MV-4-11 (cell line): ENCODE measurements at regions not wholly inside any gene's neighbourhood (a gene's known extent, or its start where the extent isn't known, plus 50 kb on each side); places are given as distances from the start of the nearest gene placed in this dataset.
"Not testable (repeated sequence)": the region's sequence is repeated elsewhere in the genome, so short reads cannot be mapped to it uniquely, and the experiment has no call there.

Experiments
- DNase-seq: peaks from one replicate; lab custom pipeline; 2025; lab: John Stamatoyannopoulos, UW

DNA sequence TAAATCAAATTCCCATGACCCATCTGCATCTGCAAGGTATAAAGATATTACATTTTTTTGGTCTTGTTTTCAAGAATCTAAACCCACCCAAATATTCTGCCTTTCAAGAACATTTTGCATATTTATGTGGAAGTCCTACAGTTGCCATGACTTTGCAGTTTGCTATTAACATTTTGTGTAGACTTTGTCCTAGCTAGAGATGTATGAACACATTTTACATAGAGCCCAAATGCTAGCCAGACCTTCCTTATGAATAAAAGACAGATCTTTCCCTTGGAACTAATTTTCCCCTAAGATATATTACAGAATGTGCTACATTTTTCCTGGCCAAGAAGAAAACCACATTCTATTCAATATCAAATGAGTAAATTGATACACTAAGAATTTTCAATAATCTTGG, 772.5 kb downstream of the KCNA4 start:
- no peak for DNase-seq

DNA sequence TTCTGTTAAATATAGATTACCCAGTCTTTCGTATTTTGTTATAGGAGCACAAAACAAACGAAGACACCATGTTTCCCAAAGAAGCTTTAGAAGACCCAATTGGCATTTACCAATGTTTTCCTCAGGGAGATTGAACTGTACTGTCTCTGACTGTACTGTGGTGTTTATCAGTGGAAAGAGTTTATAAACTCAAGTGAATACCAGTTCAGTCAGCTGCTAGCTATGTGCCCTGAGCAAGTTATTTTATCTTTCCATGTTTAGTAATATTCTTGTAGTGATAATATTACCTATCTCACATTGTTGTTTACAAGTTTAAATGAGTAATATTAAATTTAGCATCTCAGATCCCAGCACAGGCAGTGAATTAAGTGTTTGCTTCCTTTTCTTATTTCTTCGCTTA, 773.2 kb downstream of the KCNA4 start:
- DNase-seq = no peak

DNA sequence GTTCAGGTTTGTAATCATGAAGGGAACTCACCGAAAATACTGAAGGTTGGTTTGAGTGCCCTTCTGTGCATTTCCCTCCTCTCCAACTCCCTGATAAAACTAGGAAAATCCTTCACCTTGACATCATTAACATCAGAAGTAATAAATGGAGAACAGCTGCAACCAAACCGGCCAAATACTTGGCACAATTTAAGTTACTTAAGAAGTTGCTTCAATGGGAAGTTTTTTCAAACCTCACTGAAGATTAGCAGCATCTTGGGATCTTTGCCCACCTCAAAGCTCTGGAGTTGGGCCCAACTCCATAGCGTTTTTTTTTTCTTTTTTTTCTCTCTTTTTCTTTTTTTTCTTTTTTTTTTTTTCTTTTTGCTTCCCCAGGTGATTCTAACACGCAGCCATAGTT, 784.8 kb downstream of the KCNA4 start:
- no peak for DNase-seq

DNA sequence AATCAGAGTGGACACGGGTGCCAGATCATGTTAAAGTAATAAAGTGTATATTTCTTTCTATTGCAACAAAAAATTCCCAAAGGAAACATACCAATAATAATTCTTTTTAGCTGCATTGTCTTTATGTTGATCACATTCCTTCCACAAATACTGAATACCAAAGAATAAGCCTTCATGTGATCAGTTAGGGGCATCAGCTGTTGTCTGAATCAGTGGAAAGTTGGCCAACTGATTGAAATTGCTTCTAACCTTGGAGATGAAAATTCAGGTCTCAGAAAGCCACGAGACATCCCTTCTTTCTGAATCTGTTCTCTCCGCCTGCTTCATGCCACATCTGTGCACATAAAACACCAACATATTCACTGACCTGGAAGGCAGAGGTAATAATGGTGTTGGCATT, 785.2 kb downstream of the KCNA4 start:
- DNase-seq = no peak

DNA sequence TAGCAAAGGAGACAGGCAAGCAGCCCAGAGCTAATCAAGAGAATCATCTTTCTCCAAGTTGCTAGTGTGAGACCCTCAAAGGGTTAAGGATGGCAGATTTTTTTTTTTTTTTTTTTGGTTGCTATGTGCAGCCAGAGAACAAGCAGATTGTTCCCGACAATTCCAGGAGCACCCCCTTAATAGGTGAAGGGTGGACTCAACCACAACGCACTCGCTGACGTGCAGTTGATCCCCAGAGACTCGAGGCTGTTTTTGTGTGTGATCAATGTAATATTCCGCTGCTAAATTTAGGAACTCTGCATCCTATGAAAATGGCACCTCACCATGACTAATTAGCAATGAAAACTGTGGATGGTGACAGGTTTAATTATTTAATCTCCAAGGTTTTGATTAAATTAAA, 789.0 kb downstream of the KCNA4 start:
- no peak for DNase-seq

DNA sequence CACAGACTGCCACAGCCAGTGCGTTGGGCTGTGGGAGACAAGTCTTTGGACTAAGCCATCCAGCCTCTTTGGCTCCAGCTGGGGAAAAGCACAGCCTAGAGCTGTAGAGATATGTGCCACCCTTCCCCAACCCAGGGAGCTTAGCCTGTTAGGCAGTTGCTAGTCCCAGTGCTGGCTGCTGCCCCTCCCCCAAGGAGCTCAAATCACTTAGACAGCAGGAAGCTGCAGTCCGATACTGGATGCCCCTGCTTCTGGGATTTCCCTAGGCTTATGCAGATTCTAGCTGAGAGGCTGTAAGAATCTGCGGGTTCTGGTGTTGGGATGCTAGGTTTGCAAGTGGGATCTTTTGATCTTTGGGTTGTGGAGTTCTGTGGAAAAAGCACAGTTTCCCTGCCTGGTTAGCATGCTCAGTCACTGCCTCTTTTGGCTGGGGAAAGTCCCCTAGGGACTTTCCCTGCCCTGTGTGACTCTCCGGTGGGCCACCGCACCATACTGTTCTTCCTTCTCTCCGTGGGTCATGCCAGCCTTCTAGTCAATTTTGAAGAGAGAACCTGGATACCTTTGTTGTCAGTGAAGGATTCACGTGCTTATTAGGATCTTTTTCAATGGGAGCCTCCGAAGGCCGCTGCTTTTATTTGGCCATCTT, 792.0 kb downstream of the KCNA4 start:
- no peak for DNase-seq

DNA sequence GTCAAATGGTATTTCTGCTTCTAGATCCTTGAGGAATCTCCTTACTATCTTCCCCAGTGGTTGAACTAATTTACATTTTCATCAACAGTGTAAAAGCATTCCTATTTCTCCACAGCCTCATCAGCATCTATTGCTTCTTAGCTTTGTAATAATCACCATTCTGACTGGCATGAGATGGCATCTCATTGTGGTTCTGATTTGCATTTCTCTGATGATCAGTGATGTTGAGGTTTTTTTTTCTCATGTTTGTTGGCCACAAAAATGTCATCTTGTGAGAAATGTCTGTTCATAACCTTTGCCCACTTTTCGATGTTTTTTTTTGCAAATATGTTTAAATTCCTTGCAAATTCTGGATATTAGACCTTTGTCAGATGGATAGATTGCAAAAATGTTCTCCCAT, 797.3 kb downstream of the KCNA4 start:
- not testable (repeated sequence) for DNase-seq

DNA sequence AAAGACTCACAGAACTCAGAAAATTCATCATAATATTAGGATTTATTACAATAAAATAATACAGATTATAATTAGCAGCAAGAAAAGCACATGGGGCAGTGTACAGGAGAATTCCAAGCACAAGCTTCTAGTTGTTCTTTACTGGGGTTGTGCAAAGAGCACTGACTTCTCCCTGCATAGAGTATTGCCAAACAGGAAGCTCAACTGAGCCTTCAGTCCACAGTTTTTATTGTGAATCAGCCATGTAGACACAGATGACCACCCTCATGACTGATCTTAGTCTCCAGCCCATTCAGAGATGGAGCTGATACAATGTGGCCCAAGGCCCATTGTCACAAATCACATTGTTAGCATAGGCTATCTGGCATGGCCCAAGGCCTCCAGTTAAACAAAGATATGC, 798.9 kb downstream of the KCNA4 start:
- DNase-seq = no peak

DNA sequence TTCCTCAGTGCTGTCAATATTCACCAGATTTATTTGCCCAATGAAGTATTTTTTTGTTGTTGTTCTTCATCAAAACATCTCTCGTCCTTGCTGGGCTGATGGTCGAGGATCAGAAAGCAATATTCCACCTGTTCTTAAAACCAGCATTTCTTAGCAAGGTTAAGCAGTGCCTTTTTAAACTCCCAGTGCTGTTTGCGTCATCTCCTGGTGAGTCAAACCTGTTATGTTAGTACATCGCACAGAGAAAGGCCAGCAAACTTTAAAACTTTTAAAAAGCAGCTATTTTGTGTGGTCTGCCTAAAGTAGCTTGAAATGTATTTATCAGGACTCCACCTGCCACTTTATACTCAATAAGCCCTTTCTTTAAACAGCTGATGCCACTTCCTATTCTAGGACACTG, 802.0 kb downstream of the KCNA4 start:
- no peak for DNase-seq

DNA sequence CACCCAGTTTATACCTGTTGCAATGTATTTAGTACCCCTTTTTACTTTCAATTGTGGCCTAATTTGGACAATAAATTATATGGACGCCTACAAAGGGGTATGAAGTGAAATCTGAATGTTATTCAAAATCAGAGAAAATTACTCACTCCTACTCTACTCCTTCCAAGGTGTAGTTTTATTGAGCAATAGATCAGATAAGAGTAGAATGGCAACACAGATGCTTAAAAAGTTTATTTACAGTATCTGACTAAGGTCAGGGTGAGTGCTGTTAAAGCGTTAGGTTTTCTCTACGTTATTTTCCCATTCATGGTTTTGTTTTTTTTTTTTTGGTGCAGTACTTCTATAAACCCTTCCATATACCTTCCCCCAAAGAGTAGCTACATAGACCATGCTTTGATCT, 805.6 kb downstream of the KCNA4 start:
- DNase-seq = no peak

DNA sequence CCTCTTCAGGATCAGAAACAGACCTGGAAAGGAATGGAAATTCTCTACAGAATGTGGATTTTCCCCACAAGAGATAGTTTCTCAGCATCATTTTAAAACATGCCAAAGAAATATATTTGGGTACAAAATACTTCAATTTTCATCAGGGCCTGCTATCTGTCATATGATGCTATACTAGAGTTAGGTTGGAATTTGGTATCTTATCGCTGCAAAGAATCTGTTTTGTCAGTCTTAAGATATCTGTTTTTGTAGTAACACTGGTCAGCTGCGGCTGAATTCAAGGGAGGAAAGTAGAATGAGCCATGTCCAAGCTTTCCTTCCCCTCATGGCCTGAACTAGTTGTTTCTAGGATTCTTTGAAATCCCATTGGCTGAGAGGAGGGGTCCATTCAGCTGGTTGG, 806.4 kb downstream of the KCNA4 start:
- DNase-seq = no peak

DNA sequence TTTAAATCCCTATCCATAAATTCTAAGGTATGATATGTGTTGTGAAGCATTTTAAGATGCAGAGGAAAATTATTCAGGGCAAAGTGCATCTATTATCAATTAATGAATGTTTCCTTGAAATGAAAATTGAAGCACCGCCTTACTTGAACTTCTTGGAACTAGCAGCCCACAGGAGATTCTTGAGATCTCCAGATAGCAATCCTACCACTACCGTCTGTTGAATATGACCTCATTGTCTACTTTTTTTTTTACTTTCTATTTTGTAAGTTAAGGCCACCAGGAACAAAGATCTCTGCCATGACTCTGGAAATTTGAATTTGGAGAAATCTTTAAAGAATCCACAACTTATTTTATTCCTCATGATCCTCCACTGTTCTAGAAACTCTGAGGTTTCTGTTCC, 808.7 kb downstream of the KCNA4 start:
- DNase-seq = no peak

DNA sequence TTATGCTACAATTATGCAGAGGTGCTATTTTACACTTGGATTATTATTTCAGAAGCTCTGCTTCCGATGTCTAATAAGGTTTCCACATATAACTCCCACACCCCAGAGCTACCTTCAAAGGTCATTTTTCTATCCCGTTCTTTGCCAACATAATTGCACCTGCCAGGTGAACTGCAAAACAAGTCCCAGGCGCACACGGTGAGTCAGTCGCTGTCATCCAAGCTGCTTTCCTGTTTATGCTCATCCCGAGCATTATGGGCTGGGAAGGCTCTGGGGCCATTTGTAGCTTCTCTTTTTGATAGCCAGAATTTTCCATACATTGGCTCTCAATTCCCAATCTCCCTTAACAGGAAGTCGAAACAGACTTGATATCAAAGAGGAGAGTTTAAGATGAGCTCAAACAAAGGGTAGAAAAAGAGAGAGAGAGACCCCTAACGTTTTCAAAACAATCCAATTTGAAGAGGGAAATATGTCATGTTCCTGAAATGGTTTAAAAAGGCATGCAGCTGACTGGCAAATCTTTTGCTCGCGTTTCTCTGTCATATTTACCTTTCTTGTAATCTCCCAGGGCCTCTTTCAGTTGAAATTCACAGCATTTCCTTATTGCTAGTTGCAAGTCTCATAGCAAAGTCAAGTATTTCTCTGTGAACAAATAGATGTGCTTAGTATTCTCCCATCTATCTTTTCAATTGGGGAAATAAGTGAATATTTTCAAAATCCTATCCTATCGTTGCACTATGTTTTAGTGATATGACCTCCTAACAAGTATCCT, 815.9 kb downstream of the KCNA4 start:
- DNase-seq = no peak

DNA sequence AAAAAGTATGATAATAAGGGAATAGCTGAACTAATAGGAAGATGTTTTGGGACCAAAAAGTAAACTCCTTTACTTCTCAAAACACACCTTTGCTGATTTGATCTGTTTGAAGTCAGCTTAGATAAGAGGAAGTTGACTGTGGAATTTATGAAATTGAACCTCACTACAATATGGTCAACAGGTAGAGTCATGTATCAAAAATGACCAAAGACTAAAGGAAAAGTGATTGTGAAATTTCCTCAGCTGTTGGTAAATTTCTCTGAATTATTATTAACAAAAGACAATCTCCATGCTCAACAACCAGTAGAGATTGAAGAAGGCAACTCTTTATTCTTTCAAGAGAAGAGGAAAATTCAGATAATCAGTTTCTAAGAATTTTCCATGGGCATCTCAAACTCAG, 826.5 kb downstream of the KCNA4 start:
- no peak for DNase-seq

DNA sequence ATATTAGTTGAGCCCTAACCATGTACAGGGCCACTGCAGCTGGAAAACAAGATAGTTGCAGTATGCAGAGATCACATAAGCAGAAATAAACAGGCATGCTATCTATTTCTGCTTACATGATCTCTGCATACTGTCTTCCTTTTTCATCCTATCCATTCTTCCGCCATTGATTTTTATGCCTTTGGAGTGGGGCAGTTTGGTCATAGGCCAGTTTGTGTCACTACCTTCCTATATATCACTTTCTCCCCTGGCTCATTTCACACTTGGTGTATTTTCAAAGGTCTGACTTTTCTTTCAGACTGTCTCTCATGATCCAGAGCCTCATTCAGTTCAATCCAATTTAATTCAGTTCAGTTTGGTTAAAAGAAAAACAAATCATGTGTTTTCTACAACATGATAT, 829.6 kb downstream of the KCNA4 start:
- DNase-seq = no peak

DNA sequence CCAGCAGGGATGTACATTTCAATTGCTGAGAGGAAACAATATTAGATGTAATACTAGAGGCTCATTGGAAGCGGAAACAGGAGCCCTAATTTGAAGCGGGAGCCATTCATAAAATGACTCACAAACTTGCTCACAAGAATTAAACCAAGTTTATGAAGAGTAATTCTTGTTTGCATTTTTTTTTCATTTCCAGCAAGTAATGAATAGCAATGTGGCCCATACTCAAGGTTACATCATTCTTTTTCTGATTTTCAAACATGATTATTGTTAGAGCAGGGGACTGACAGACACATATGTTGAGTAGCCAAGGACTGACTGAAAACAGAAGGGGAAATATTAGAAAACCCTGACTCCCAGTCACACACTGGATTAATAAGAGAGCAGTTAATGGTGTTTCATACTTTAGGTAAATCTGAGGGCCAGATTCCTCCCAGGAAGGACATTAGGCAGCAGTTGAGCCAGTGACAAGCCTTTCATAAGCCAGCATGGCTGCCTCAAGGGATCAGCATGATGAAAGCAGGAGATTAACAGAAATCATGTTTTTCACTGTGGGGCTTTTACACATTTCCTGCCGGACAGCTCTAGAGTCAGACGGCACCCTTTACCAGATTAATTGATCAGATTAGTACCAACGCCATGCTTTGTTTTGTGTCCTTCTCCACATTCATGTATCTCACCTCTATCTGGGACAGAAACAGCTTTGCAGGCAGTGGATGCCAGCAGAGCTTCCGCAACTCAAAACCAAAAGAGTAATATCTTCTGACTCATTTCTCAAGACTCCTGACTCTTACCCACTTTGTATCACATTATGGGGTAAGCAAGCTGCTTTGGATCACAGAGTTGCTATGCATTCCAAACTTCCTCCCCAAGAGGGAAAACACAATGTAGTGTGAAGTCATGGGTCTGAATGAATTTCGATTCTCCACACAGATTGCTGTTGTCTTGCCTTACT, 831.6 kb downstream of the KCNA4 start:
- no peak for DNase-seq

DNA sequence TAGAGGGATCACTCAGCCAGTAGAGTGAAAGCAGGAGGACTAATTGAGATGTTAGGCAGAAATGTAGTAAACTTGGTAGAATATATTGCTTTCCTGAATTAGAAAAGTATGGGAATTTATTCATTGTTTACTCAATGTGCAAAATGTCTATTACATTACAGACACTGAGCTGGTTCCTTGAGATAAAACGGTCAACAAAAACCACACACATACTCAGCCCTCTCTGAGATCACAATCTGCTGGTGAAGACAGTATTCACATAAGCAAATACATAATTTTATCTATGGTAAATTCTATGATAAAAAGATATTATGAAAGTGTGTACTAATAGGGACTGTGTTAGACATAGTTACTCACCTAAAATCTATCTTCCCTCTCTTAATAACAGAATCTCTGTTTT, 833.5 kb downstream of the KCNA4 start:
- DNase-seq = no peak

DNA sequence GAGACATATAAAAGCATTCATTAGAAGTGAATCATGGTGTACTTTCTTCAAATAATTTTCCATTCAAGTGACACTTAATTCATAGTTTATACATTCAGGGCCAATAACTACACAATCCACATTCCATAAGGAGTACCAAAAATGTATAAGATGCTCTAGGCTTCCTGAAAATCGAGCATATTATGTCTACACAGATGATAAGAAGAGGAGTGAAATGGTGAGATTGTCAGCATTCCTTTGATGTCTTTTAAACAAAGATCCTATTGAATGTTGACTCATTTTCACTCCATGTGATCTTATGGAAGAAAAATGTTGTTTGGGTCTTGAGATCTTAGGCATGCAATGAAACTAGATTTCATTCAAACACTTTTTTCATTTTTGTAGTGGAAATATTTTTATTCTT, 843.2 kb downstream of the KCNA4 start:
- DNase-seq = no peak

DNA sequence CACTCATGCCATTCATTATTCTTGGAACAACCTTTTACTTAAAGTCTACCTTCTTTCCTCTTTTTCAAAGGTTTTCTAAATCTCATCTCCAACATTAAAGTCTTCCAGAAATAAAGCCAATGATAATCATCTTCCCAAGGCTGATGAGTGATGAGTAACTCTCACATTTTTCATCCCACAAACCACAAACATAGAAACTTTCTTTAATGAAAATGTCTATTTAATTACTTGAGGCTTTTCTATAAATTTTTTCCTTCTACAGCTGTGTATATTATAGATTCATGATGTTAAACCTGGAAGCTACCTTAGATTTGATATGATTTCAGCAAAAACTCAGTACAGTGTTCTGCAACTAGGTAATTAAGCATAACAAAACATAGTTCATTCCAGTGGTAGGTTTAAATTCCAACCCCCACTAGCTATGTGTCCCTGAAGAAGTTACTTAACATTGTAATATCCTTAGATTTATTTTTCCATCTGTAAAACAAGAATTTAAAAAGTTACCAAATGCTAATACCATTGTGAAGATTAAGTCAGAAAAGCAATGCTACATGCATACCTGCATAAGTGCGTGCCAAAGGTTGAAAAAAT, 845.4 kb downstream of the KCNA4 start:
- no peak for DNase-seq

DNA sequence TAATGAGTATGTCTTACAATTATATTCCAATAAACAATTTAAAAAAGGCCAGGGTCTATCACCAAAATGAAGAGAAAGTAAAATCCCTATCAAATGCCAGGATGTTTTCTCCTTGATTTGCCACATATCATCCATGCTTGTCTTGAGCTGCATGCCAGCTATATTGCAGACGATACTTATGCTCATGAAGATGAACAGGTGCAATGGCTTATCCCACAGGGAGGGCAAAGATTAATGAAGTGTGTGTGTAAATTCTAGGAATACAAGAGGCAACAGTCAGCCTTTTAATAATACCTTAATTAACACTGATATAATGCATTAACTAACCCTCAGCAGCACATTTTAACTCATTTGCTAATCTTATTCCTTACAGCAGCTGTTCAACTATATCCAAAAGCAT, 850.5 kb downstream of the KCNA4 start:
- no peak for DNase-seq

DNA sequence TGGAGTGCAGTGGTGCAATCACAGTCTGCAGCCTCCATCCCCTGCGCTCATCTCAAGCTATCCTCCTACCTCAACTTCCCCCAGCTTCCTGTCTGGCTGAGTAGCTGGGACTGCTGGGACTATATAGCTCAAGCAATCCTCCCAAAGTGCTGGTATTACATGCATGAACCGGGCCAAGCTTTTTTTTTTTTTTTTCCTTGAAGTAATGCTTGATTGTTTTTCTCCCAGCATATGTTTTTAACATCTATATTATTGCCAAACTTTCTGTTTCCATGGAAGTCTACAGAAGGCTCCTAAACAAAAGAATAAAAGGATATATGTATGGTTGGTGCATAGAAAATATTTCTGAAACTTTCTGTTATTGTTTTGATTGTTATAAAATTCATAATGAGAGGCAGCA, 853.6 kb downstream of the KCNA4 start:
- DNase-seq = no peak

DNA sequence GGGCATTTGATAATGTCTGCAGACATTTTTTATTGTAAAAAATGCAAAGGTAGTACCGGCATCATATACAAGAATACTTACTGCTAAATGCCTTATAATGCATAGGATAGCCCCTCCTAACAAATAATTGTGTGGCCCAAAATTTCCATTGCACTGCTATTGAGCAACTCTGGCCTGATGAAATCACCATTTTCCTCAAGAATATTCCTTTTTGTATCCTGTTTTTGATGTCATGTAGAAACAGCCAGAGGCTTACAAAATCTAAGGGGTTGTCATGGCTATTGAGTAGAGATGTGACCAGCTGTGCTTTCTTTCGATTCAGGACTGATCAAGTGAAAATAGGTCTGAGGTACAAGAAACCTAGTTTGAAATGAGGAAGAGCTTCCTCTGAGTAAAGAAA, 854.3 kb downstream of the KCNA4 start:
- DNase-seq = no peak

DNA sequence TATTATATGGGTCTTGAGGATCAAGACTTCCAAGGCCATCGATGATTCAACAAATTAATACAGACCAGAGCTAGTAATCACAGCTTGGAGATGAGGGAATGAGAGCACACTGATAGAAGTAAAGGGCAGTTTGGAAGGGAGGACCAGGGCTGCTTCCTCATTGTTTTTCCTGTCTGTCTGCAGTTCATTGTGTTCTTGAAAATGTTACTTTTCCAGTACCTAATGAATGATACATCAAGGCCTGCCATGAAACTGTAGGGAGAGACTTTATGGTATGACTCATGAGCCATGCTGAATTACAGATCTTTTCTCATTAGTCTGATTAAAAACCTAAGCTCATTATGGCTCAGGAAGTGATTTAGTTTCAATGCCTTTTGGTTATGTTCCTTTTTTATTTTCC, 855.6 kb downstream of the KCNA4 start:
- DNase-seq = no peak
